LNCAP (cell line): ENCODE measurements at regions not wholly inside any gene's neighbourhood (a gene's known extent, or its start where the extent isn't known, plus 50 kb on each side); places are given as distances from the start of the nearest gene placed in this dataset.

ENCODE experiments used
- CTCF ChIP-seq: fragments of 450-650 bp; IDR thresholded peaks from 2 replicates; pipeline ENCODE4 v1.5.1; 2017; ENCODE audit warnings: mild to moderate bottlenecking

GRCh38 chr2:196284144-196284844, 112.9 kb upstream of the STK17B start:
- no peak for TF ChIP-seq CTCF

GRCh38 chr2:196284866-196285557, 113.6 kb upstream of the STK17B start:
- no peak for TF ChIP-seq CTCF

- no peak for TF ChIP-seq CTCF
Measured at GRCh38 chr2:196286821-196287220, 115.4 kb upstream of the STK17B start.

GRCh38 chr2:196287523-196287922, 116.1 kb upstream of the STK17B start:
- no peak for TF ChIP-seq CTCF

- no peak for TF ChIP-seq CTCF
Measured at GRCh38 chr2:196288006-196288538, 116.7 kb upstream of the STK17B start.

GRCh38 chr2:196289000-196289399, 117.6 kb upstream of the STK17B start:
- no peak for TF ChIP-seq CTCF

- TF ChIP-seq CTCF, result no peak
Measured at GRCh38 chr2:196290136-196290535, 118.8 kb upstream of the STK17B start.
